ENCODE measurements at regions not wholly inside any gene's neighbourhood (a gene's known extent, or its start where the extent isn't known, plus 50 kb on each side); places are given as distances from the start of the nearest gene placed in this dataset.

GRCh38 chr18:42336139-42336538, 381.1 kb downstream of the PIK3C3 start:
- TF ChIP-seq POLR2AphosphoS5 (IDR thresholded peaks at IDR 0.05; ENCODE audit: low read depth, low read length) (no peak), POLR2A (IDR thresholded peaks at IDR 0.05; ENCODE audit: low read depth, low read length) (no peak), TAF1 (IDR thresholded peaks at IDR 0.05; ENCODE audit: borderline replicate concordance, low read depth, low read length) (no peak)

Data from GM12892 (cell line).